Fibroblast of lung (primary cell): ENCODE measurements at regions not wholly inside any gene's neighbourhood (a gene's known extent, or its start where the extent isn't known, plus 50 kb on each side); places are given as distances from the start of the nearest gene placed in this dataset.

Experiments used
- DNase-seq, 2 donors: peaks; one replicate each; pipeline versions ENCODE4 v3.0.0 to v3.0.0-alpha.2; 2010; ENCODE audit warnings: low read depth in 2 of 2
- H2AFZ ChIP-seq: 2 replicates; pipeline ENCODE4 v1.5.1; 2012; ENCODE audit warnings: low read length, control low read depth, inconsistent platforms
- H3K27ac ChIP-seq: 2 replicates; pipeline ENCODE4 v1.5.1; 2011; ENCODE audit warnings: low read length, control low read depth; ENCODE audit not compliant: insufficient read depth
- H3K27me3 ChIP-seq: 2 replicates; pipeline ENCODE4 v1.5.1; 2011; ENCODE audit warnings: mild to moderate bottlenecking, low read length; ENCODE audit not compliant: control insufficient read depth, insufficient read depth
- H3K36me3 ChIP-seq: 2 replicates; pipeline ENCODE4 v1.5.1; 2011; ENCODE audit warnings: low read length; ENCODE audit not compliant: control insufficient read depth, insufficient read depth
- H3K4me1 ChIP-seq: 2 replicates; pipeline ENCODE4 v1.5.1; 2011; ENCODE audit warnings: low read length; ENCODE audit not compliant: control insufficient read depth, insufficient read depth; ENCODE audit errors: extremely low read depth
- H3K4me2 ChIP-seq: 2 replicates; pipeline ENCODE4 v1.5.1; 2011; ENCODE audit warnings: low read length, control low read depth; ENCODE audit not compliant: insufficient read depth; ENCODE audit errors: extremely low read depth
- H3K4me3 ChIP-seq, 4 experiments: fragments of 200-600 bp in 1 of 4; sonication (generic) in 1 of 4; replicated peaks in 1 of 4; 2 replicates each; pipeline ENCODE4 v1.5.1; 2011 to 2016; ENCODE audit warnings: low read length in 4 of 4, low read depth in 3 of 4, mild to moderate bottlenecking in 3 of 4, control low read depth in 2 of 4, inconsistent platforms in 1 of 4, mixed read lengths in 1 of 4; ENCODE audit not compliant: insufficient read depth in 1 of 4; ENCODE audit errors: control extremely low read depth in 1 of 4
- H3K79me2 ChIP-seq: 2 replicates; pipeline ENCODE4 v1.5.1; 2012; ENCODE audit warnings: mild to moderate bottlenecking, low read length, inconsistent platforms; ENCODE audit not compliant: control insufficient read depth, insufficient read depth
- H3K9ac ChIP-seq: 2 replicates; pipeline ENCODE4 v1.5.1; 2011; ENCODE audit warnings: mild to moderate bottlenecking, low read length, control low read depth; ENCODE audit not compliant: insufficient read depth
- H3K9me3 ChIP-seq: 2 replicates; pipeline ENCODE4 v1.5.1; 2012; ENCODE audit warnings: low read depth, low read length; ENCODE audit not compliant: control insufficient read depth, insufficient read depth
- H4K20me1 ChIP-seq: 2 replicates; pipeline ENCODE4 v1.5.1; 2011; ENCODE audit warnings: low read length; ENCODE audit not compliant: control insufficient read depth, insufficient read depth; ENCODE audit errors: extremely low read depth
- CTCF ChIP-seq, 2 donors: IDR thresholded peaks in 1 of 2; conservative IDR thresholded peaks in 1 of 2; 1 replicate in 1 of 2; 2 replicates in 1 of 2; pipeline ENCODE4 v1.5.1; 2011 to 2012; ENCODE audit warnings: low read length in 2 of 2, control low read depth in 1 of 2, inconsistent platforms in 1 of 2, low read depth in 1 of 2, mild to moderate bottlenecking in 1 of 2
- EZH2 ChIP-seq: IDR thresholded peaks from 2 replicates; pipeline ENCODE4 v1.5.1; 2012; ENCODE audit warnings: low read length, control low read depth, mild to moderate bottlenecking; ENCODE audit errors: missing control alignments

GRCh38 chr2:176789751-176790150, 422.8 kb upstream of the HNRNPA3 start:
- no peak for DNase-seq
- Histone ChIP-seq H3K9me3 (no peaks in the 10 kb centered on the region), H3K79me2 (no peaks in the 10 kb centered on the region), H3K4me2 (no peak overlapping the region), H3K9ac (no peak overlapping the region), H3K4me3 (no peak overlapping the region), H2AFZ (no peak overlapping the region), H3K4me1 (no peaks in the 10 kb centered on the region), H3K36me3 (no peaks in the 10 kb centered on the region), H3K27me3 (no peaks in the 10 kb centered on the region), H3K27ac (no peak overlapping the region), H4K20me1 (no peaks in the 10 kb centered on the region)
- TF ChIP-seq EZH2 (no peak), CTCF (conservative IDR thresholded peaks at IDR 0.05 in 1 of 2, IDR thresholded peaks at IDR 0.05 in 1 of 2; ENCODE audit: low read depth in 1 of 2, low read length in 2 of 2) (no peak)

GRCh38 chr2:176790468-176790867, 422.1 kb upstream of the HNRNPA3 start:
- H3K27ac ChIP-seq: no peak overlapping the region
- H3K9me3 ChIP-seq: no peaks in the 10 kb centered on the region
- no peak overlapping the region for H3K4me2 ChIP-seq
- no peak overlapping the region for H2AFZ ChIP-seq
- H3K27me3 ChIP-seq: no peaks in the 10 kb centered on the region
- no peak overlapping the region for H3K9ac ChIP-seq
- H3K79me2 ChIP-seq: no peaks in the 10 kb centered on the region
- no peaks in the 10 kb centered on the region for H3K36me3 ChIP-seq
- H3K4me1 ChIP-seq: no peaks in the 10 kb centered on the region
- no peak for TF ChIP-seq EZH2
- no peak for TF ChIP-seq CTCF (conservative IDR thresholded peaks at IDR 0.05 in 1 of 2, IDR thresholded peaks at IDR 0.05 in 1 of 2; ENCODE audit: low read depth in 1 of 2, low read length in 2 of 2)
- no peaks in the 10 kb centered on the region for H4K20me1 ChIP-seq
- no peak overlapping the region for H3K4me3 ChIP-seq
- no peak for DNase-seq

GRCh38 chr2:176793792-176794191, 418.8 kb upstream of the HNRNPA3 start:
- Histone ChIP-seq H3K36me3 (no peaks in the 10 kb centered on the region), H3K9me3 (no peaks in the 10 kb centered on the region), H2AFZ (no peak overlapping the region), H3K9ac (no peak overlapping the region), H4K20me1 (no peaks in the 10 kb centered on the region), H3K27me3 (no peaks in the 10 kb centered on the region), H3K79me2 (no peaks in the 10 kb centered on the region), H3K4me1 (no peaks in the 10 kb centered on the region), H3K4me2 (no peak overlapping the region), H3K4me3 (no peak overlapping the region), H3K27ac (no peak overlapping the region)
- no peak for DNase-seq
- TF ChIP-seq CTCF (conservative IDR thresholded peaks at IDR 0.05 in 1 of 2, IDR thresholded peaks at IDR 0.05 in 1 of 2; ENCODE audit: low read depth in 1 of 2, low read length in 2 of 2) (no peak), EZH2 (no peak)
